ENCODE measurements at regions not wholly inside any gene's neighbourhood (a gene's known extent, or its start where the extent isn't known, plus 50 kb on each side); places are given as distances from the start of the nearest gene placed in this dataset.

DNA sequence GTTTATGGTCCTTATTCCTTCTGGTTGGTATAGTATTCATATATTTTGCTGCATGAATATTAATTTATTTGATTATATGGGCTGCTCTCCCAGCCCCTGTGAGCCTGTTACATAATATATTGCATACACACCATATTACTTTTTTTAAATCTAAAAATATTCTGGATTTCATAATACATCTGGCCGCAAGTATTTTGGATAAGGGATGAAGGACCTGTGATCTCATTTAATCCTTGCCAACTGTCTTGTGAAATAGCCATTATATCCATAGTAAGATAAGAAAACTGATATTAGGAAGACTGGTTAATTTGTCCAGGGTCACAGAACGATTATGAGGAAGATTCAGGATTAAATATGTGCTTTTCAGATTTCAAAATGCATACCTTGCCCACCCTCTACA is 433.6 kb downstream of the LPIN1 start:
- TF ChIP-seq, protein P1, sequence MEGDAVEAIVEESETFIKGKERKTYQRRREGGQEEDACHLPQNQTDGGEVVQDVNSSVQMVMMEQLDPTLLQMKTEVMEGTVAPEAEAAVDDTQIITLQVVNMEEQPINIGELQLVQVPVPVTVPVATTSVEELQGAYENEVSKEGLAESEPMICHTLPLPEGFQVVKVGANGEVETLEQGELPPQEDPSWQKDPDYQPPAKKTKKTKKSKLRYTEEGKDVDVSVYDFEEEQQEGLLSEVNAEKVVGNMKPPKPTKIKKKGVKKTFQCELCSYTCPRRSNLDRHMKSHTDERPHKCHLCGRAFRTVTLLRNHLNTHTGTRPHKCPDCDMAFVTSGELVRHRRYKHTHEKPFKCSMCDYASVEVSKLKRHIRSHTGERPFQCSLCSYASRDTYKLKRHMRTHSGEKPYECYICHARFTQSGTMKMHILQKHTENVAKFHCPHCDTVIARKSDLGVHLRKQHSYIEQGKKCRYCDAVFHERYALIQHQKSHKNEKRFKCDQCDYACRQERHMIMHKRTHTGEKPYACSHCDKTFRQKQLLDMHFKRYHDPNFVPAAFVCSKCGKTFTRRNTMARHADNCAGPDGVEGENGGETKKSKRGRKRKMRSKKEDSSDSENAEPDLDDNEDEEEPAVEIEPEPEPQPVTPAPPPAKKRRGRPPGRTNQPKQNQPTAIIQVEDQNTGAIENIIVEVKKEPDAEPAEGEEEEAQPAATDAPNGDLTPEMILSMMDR (IDR thresholded peaks at IDR 0.05) = no peak
- no peak for TF ChIP-seq POLR2A (IDR thresholded peaks at IDR 0.05)

Measured in tibial nerve (tissue), 3 donors.